ENCODE measurements at regions not wholly inside any gene's neighbourhood (a gene's known extent, or its start where the extent isn't known, plus 50 kb on each side); places are given as distances from the start of the nearest gene placed in this dataset.
"Not testable (repeated sequence)": the region's sequence is repeated elsewhere in the genome, so short reads cannot be mapped to it uniquely, and the experiment has no call there.

DNA sequence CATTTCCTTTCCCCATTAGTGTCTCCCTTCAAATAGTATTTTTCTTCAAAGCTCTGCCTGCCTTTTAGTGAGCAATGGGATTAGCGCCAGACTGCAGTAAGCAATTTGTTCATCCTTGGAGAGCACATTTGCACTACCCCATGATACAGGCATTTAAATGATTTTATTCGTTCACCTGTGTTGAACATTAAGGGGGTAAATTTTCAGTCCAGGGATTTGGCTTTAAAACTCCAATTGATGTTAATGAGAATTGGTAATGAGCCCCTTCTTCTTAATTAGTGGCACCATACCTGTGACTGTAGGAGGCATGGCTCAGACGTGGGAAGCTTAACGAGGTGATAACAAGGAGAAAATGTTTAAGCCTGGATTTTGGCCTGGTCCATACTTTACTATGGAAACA is 161.4 kb upstream of the NANOGP8 start:
- Histone ChIP-seq H3K36me3 (ENCODE audit: insufficient read depth in 1 of 2, low read depth in 1 of 2) (no peaks in the 10 kb centered on the region), H3K4me3 (no peak overlapping the region), H3K27me3 (ENCODE audit: insufficient read depth in 3 of 3, low read length in 2 of 3) (no peaks in the 10 kb centered on the region), H3K27ac (no peak overlapping the region), H3K4me1 (no peaks in the 10 kb centered on the region), H3K9me3 (no peaks in the 10 kb centered on the region)
- intact Hi-C loops (cut with DNase I) = no loop called here
- DNase-seq (no peak), ATAC-seq (no peak)
- 66 to 78% (median 67%) methylated on average over 4 of the region's 4 CpGs for WGBS, 3 donors
- TF ChIP-seq, protein P1, sequence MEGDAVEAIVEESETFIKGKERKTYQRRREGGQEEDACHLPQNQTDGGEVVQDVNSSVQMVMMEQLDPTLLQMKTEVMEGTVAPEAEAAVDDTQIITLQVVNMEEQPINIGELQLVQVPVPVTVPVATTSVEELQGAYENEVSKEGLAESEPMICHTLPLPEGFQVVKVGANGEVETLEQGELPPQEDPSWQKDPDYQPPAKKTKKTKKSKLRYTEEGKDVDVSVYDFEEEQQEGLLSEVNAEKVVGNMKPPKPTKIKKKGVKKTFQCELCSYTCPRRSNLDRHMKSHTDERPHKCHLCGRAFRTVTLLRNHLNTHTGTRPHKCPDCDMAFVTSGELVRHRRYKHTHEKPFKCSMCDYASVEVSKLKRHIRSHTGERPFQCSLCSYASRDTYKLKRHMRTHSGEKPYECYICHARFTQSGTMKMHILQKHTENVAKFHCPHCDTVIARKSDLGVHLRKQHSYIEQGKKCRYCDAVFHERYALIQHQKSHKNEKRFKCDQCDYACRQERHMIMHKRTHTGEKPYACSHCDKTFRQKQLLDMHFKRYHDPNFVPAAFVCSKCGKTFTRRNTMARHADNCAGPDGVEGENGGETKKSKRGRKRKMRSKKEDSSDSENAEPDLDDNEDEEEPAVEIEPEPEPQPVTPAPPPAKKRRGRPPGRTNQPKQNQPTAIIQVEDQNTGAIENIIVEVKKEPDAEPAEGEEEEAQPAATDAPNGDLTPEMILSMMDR (IDR thresholded peaks at IDR 0.05) = no peak

DNA sequence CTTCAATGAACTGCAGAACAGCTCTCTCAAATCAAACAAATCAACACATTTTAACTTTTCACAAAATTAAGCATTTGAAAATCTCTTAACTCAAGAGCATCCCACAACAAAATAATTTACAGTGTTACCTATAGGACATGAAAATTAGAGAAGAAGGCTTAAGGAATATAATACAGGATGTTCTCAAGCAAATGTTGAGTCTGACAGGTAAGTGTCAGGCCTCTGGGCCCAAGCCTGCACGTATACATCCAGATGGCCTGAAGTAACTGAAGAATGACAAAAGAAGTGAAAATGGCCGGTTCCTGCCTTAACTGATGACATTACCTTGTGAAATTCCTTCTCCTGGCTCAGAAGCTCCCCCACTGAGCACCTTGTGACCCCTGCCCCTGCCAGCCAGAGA is 160.6 kb upstream of the NANOGP8 start:
- H3K4me3 ChIP-seq; ATAC-seq; H3K4me1 ChIP-seq; DNase-seq; H3K9me3 ChIP-seq; H3K27me3 ChIP-seq (ENCODE audit: insufficient read depth in 3 of 3, low read length in 2 of 3); H3K36me3 ChIP-seq (ENCODE audit: insufficient read depth in 1 of 2, low read depth in 1 of 2); intact Hi-C loops (cut with DNase I); H3K27ac ChIP-seq: not testable (repeated sequence)
- 53 to 68% (median 66%) methylated on average over 1 to 2 of the region's 2 CpGs for WGBS, 3 donors

DNA sequence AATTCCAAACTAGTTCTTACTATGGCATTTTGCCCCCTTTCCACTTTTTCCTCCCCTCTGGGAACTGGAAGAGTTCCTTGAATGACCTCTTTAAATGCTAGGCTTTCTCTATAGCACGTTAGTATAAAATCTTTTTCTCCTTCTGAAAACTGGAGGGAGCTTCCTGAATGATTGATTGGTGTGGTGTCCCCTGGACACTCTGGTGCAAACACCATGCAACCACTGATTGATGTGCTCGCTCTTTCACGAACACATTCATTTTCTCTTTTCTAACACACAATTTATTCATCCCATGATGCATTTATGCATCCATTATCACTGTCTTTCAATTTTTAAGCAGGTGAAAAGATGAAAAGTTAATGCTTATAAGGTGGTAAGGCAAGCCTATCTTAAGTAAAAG is 159.1 kb upstream of the NANOGP8 start:
- intact Hi-C loops (cut with DNase I) = no loop called here
- no peak for DNase-seq
- no peaks in the 10 kb centered on the region for H3K36me3 ChIP-seq (ENCODE audit: insufficient read depth in 1 of 2, low read depth in 1 of 2)
- no peak for ATAC-seq
- H3K27ac ChIP-seq = no peak overlapping the region
- no peaks in the 10 kb centered on the region for H3K27me3 ChIP-seq (ENCODE audit: insufficient read depth in 3 of 3, low read length in 2 of 3)
- H3K4me1 ChIP-seq = no peaks in the 10 kb centered on the region
- WGBS, 3 donors = 75 to 81% (median 76%) methylated on average over 3 of the region's 3 CpGs
- no peaks in the 10 kb centered on the region for H3K9me3 ChIP-seq
- H3K4me3 ChIP-seq = no peak overlapping the region
- TF ChIP-seq, protein P1 (IDR thresholded peaks at IDR 0.05) = no peak

DNA sequence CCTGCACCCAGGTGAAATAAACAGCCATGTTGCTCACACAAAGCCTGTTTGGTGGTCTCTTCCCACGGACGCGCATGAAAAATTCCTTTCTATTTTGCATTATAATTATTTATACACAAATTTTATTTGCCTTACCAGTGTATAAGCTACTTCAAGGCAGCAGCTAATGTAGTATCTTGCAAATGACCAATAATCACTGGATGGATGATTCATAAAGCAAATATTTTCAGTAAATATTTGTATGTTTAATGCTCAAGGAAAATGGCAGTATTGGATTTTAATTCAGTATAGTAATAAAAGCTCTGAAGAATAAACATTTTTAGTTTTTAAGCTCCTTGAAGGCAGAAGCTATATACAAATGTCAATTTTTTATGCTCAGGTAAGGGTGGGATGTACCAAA is 158.7 kb upstream of the NANOGP8 start:
- ATAC-seq = no peak

DNA sequence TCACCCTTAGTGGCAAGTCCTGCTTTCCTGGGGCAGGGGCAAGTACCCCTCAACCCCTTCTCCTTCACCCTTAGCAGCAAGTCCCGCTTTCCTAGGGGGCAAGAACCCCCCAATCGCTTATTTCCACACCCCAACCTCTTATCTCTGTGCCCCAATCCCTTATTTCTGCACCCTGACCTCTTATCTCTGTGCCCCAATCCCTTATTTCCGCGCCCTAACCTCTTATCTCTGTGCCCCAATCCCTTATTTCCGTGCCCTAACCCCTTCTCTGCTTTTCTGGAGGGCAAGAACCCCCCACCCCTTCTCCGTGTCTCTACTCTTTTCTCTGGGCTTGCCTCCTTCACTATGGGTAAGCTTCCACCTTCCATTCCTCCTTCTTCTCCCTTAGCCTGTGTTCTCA is 154.6 kb upstream of the NANOGP8 start:
- H3K4me1 ChIP-seq; H3K27me3 ChIP-seq (ENCODE audit: insufficient read depth in 3 of 3, low read length in 2 of 3); H3K36me3 ChIP-seq (ENCODE audit: insufficient read depth in 1 of 2, low read depth in 1 of 2); H3K4me3 ChIP-seq; ATAC-seq; H3K27ac ChIP-seq; H3K9me3 ChIP-seq; intact Hi-C loops (cut with DNase I); DNase-seq: not testable (repeated sequence)
- 82 to 100% (median 91%) methylated on average over 4 to 6 of the region's 6 CpGs for WGBS, 3 donors

More for the DNA sequence above, 158.7 kb upstream of the NANOGP8 start:
- 94 to 97% (median 96%) methylated on average over 3 of the region's 3 CpGs for WGBS, 3 donors
- H3K36me3 ChIP-seq (ENCODE audit: insufficient read depth in 1 of 2, low read depth in 1 of 2) = no peaks in the 10 kb centered on the region
- no peaks in the 10 kb centered on the region for H3K4me1 ChIP-seq
- DNase-seq = no peak
- intact Hi-C loops (cut with DNase I) = no loop called here
- no peaks in the 10 kb centered on the region for H3K9me3 ChIP-seq
- H3K4me3 ChIP-seq = no peak overlapping the region
- H3K27me3 ChIP-seq (ENCODE audit: insufficient read depth in 3 of 3, low read length in 2 of 3) = no peaks in the 10 kb centered on the region
- TF ChIP-seq, protein P1 (IDR thresholded peaks at IDR 0.05) = no peak
- no peak overlapping the region for H3K27ac ChIP-seq

DNA sequence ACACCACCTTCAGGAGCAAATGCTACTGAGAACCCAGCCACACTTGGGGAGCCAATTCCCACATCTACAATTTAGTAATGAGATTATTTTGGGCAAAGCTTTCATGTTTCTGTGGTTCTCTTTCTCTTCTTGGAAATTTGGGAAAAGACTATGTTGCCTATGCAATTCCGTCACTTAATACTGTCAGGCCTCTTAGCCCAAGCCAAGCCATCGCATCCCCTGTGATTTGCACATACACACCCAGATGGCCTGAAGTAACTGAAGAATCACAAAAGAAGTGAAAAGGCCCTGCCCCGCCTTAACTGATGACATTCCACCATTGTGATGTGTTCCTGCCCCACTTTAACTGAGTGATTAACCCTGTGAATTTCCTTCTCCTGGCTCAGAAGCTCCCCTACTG is 153.4 kb upstream of the NANOGP8 start:
- ATAC-seq; H3K4me1 ChIP-seq; DNase-seq; H3K4me3 ChIP-seq; H3K9me3 ChIP-seq; H3K36me3 ChIP-seq (ENCODE audit: insufficient read depth in 1 of 2, low read depth in 1 of 2); intact Hi-C loops (cut with DNase I); H3K27me3 ChIP-seq (ENCODE audit: insufficient read depth in 3 of 3, low read length in 2 of 3); H3K27ac ChIP-seq: not testable (repeated sequence)
- 90 to 95% (median 93%) methylated on average over 3 of the region's 3 CpGs for WGBS, 3 donors

Measured in psoas muscle (tissue), 7 donors.